ENCODE measurements at regions not wholly inside any gene's neighbourhood (a gene's known extent, or its start where the extent isn't known, plus 50 kb on each side); places are given as distances from the start of the nearest gene placed in this dataset.

- DNase-seq (ENCODE audit: low read depth, low spot score) = no peak
These were observed 172.3 kb downstream of the MDFIC start for GRCh38 chr7:115094163-115094562.

- no peak for DNase-seq (ENCODE audit: low read depth, low spot score)
These were observed 167.0 kb downstream of the MDFIC start for GRCh38 chr7:115088893-115089292.

- peak; percentile 91 for DNase-seq (ENCODE audit: low read depth, low spot score)
These were observed 165.5 kb downstream of the MDFIC start for GRCh38 chr7:115087437-115087836.

- DNase-seq (ENCODE audit: low read depth, low spot score) = no peak
These were observed 164.4 kb downstream of the MDFIC start for GRCh38 chr7:115086146-115086841.

- no peak for DNase-seq (ENCODE audit: low read depth, low spot score)
These were observed 163.5 kb downstream of the MDFIC start for GRCh38 chr7:115085421-115085820.

GRCh38 chr7:115083935-115084334 is 162.0 kb downstream of the MDFIC start:
- DNase-seq (ENCODE audit: low read depth, low spot score) = no peak

GRCh38 chr7:115081772-115082171 is 159.9 kb downstream of the MDFIC start:
- DNase-seq (ENCODE audit: low read depth, low spot score) = no peak

- DNase-seq (ENCODE audit: low read depth, low spot score) = no peak
These were observed 157.0 kb downstream of the MDFIC start for GRCh38 chr7:115078851-115079250.

GRCh38 chr7:115078386-115078785 is 156.5 kb downstream of the MDFIC start:
- no peak for DNase-seq (ENCODE audit: low read depth, low spot score)

GRCh38 chr7:115070311-115070710 is 148.4 kb downstream of the MDFIC start:
- peak; percentile 45 for DNase-seq (ENCODE audit: low read depth, low spot score)

Data from astrocyte of the hippocampus (primary cell).